Left ventricle myocardium superior (tissue), 1 donor: ENCODE measurements at regions not wholly inside any gene's neighbourhood (a gene's known extent, or its start where the extent isn't known, plus 50 kb on each side); places are given as distances from the start of the nearest gene placed in this dataset.
"Not testable (repeated sequence)": the region's sequence is repeated elsewhere in the genome, so short reads cannot be mapped to it uniquely, and the experiment has no call there.

Experiments
- ATAC-seq: fragments of 200-7000 bp; cut with Tn5 transposase; one replicate; pipeline ENCODE4 v1.9.1; 2020; ENCODE audit warnings: mild to moderate bottlenecking, moderate library complexity
- DNase-seq: peaks from one replicate; pipeline ENCODE4 v3.0.0-alpha.2; 2020
- intact Hi-C: fragments of 100-400 bp; cut with micrococcal nuclease; formaldehyde crosslinking; loops from one replicate; pipeline ENCODE4 v1.11.0; 2022
- donor health status: DM: no; HTN: yes; CAD: no; lungs with severe emphysema.

DNA sequence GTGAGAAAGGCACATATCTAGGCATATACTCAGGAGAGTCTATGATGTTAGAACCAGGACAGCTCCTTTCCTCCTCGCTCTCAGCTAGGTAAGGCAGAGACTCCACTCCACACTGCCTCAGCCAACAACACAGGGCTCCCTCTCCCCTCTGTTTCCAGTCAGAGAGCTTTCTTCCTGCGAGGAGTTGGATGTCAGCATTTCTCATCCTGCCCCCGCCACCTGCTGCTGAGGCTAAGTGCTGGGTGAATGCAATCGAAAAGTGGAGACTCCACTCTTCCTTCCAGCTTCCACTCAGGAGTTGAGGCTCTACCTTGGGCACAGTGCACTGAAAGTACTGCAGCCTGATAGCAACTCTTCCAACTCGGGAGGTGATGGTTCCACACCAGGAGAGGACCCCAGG is 177.2 kb upstream of the RAB6C start:
- no peak for ATAC-seq
- DNase-seq = no peak
- intact Hi-C loops = no loop called here

DNA sequence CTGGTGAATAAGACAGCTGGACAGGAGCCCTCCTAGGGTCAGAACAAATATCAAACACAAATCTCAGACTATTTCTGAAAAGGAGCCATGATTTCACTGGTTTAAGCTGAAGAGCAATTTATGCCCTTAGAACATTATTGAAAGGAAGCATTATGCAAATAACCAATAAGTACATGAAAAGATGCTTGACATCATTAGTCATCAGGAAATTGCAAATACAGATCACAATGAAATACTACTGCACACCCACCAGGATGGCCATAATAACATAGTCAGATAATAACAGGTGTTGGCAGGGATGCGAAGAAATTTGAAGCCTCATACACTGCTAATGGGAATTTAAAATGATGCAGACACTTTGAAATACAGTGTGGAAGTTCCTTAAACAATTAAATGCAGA is 176.4 kb upstream of the RAB6C start:
- no peak for DNase-seq
- intact Hi-C loops = no loop called here
- ATAC-seq = no peak

DNA sequence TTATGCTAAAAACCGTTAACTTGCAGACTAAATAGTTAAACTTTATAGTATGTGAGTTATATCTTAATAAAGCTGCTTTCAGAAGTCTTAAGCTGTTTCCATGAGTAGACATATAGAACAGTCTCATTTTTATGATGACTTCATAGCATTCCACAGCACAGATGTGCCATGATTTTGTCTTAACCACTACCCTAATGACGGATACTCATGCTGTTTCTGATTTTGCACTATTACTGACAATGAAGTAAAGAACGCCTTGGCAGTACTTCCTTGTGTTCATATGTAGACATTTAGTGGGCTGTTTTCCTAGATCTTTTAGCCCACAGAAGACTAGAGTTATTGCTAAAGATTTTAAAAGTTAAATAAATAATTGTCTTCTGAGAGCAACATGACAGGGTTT is 175.6 kb upstream of the RAB6C start:
- DNase-seq (no peak), ATAC-seq (no peak)
- intact Hi-C loops = no loop called here

DNA sequence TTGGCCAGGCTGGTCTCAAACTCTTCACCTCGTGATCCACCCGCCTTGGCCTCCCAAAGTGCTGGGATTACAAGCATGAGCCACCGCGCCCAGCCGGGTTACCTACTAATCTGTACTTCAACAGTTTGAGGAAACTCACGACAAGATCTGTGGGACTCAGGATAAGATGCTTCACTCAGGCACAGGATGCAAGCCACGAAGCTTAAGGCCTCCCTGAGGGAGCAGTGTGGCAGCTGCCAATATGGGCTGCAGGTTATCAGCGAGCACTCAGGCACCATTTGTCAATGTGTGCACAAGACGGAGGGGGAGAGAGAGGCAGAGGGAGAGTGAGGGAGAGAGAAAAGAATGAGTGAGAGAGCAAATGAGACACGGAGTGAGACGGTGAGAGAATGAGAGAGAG is 173.6 kb upstream of the RAB6C start:
- ATAC-seq (no peak), DNase-seq (no peak)
- intact Hi-C loops = no loop called here

DNA sequence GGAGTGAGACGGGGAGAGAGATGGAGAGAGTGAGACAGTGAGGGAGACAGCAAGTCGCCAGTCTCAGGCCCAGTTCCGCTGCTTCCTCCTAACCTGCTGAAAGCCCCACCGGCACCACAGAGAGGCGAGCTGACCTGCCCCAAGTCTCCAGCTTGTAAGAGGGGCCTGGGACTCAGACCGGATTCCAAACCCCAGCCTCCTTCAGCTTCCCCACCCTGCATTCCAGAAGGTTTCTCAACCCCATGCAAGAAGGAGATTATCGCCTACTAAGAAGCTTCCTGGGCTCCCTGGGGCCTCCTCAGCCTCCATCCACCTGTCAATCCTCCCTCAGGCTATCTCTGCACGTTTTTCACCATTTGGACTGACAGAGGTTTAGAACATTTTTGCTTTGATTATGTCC is 173.1 kb upstream of the RAB6C start:
- DNase-seq = no peak
- no peak for ATAC-seq

DNA sequence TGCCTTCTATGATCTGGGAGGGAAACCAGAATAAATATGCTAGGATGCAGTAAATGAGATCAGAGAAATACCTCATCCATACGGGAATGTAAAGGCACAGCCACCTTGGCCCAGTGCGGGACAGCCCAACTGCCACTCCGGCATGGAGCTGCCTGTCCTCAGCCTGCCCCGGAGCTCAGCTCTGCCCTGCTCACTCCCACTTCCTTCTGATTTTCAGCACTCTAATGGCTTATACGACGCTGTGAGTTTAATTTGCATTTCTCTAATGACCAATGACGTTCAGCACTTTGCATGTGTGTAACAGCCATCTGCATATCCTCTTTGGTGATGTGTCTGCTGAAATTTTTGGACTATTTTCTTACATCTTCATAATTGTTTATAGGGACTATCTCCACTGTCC is 172.5 kb upstream of the RAB6C start:
- ATAC-seq (no peak), DNase-seq (no peak)
- intact Hi-C loops = no loop called here

More for the DNA sequence above, 173.1 kb upstream of the RAB6C start:
- intact Hi-C loops = no loop called here

DNA sequence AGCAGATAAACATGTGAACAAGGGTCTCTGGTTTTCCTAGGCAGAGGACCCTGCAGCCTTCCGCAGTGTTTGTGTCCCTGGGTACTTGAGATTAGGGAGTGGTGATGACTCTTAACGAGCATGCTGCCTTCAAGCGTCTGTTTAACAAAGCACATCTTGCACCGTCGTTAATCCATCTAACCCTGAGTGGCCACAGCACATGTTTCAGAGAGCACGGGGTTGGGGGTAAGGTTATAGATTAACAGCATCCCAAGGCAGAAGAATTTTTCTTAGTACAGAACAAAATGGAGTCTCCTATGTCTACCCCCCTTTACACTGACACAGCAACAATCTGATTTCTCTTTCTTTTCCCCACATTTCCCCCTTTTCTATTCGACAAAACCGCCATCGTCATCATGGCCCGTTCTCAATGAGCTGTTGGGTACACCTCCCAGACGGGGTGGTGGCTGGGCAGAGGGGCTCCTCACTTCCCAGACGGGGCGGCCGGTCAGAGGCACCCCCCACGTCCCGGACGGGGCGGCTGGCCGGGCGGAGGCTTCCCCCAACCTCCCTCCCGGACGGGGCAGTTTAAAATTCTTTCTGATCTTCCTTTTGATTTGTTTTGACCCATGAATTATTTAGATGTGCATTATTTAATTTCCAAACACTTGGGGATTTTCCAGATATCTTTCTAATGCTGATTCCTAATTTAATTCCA is 171.7 kb upstream of the RAB6C start:
- intact Hi-C loops, DNase-seq, ATAC-seq: not testable (repeated sequence)

DNA sequence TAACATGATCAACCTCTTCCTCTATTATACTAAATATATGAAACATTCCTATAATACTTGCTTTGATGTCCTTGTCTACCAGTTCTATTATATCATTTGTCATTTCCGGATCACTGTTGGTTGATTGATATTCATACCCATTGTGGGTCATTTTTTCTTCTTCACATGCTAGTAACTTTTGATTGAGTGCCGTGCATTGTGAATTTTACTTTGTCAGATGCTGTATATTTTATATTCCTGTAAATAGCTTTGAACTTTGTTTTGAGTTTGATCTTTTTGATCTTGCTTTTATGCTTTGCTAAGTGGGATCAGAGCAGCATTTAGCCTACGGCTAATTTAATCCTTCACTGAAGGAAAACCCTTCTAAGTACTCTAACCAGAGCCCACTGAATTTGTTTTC is 168.9 kb upstream of the RAB6C start:
- ATAC-seq (no peak), DNase-seq (no peak)
- intact Hi-C loops = no loop called here

DNA sequence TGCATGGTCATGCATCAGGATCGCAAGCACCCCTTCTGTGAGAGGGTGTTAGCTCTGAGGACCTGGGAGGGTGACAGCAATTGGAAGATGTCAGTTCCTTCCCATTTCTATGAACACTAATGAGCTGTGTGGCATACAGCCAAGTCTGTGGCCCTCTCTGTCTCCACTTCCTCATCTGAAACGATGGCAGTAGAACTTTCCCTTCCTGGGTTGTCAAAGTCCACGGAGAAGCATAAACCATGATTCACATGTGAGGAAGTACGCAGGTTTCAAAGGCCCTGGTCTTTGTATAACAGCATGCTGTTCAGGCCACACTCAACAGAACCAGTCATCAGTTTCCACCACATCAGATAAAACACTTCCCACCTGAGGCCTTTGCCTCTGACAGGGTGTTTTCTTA is 167.4 kb upstream of the RAB6C start:
- ATAC-seq (peak; percentile 47), DNase-seq (no peak)
- intact Hi-C loops = no loop called here

DNA sequence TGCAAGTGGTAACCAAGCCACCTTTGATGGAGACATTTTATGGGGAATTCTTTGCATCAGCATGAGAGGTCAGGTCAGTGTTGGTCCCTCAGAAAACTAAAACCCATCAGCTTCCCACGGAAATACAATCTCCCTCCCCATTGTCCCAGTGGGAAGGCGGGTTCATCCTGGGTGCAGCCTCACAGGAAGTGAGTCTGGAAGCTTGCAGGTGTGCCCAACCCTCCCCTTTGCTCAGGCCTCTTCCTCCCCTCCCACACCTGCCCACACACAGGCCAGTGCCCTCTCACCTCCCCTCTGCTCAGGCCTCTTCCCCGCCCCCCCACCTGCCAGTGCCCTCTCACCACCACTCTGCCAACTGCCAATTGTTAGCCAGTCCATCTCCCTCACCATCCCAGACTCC is 166.8 kb upstream of the RAB6C start:
- no peak for DNase-seq
- intact Hi-C loops = no loop called here
- ATAC-seq = no peak

DNA sequence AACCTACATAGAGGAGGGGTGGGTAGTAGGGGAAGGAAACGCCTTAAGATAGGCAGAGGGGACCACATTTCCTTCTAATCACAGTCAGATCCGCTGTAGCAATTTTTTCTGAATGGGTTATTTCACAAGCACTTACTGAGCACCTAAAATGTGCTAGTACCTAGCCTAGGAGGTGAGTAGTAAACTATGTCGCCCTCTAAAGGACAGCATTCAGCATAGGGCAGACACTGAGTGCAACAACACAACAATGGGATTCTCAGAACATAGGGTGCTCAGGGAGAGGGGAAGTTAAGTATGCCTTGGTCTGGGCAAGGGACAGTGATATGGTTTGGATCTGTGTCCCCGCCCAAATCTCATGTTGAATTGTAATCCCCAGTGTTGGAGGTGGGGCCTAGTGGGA is 166.1 kb upstream of the RAB6C start:
- intact Hi-C loops = no loop called here
- no peak for DNase-seq
- no peak for ATAC-seq

DNA sequence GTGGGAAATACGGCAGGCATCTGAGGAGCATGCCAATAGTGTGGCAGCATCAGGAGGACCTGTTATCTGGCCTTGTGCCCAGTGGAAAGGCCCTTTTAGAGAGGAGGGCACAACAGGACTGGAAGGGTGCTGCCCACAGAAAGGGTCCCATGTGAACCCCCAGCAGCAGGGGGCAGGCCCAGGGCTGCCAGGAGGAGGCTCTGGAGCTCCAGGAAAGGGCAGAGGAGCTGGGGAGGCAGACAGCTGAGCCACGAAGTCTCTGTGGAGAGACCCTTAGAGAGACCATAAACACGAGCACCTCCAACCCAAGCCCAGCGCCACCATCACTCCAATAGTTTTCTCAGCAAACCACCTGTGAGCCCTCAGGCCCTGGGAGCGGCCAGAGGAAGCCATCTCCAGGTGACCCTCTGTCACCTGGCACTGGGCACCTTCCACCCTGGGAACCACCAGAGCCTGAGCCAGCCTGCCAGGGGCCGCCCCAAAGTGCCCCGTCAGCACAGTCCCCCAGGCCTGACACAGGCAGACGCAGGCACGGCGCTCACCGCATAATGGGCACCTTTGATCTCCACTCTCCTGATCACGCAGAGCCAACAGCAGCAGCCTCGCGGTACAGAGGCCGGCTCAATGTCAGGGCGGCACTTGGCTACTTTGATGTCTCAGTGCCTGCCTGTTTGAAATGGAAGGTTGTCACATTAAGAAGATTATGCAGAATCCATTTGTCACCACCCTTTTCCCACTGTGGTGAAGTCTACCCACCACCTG is 162.5 kb upstream of the RAB6C start:
- ATAC-seq = no peak
- intact Hi-C loops = no loop called here
- DNase-seq = no peak

DNA sequence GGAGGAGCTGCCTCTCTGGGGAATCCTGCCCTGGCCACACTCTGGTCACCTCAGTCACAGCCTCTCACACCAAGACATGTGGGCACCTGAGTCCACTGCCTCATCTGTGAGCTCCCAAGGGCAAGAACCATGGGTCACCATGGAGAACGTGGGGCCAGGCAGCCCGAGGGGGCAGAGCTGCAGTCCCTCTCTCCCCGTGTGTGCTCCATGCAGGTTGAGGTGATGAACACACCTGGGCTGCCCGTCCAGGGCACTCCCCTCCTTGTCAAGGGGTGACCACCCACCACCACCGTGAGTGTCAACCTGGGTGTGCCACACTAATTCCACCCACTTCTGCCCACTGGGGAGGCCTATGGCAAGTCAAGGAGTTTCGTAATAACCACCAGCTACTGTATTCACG is 159.6 kb upstream of the RAB6C start:
- intact Hi-C loops = no loop called here
- no peak for ATAC-seq
- DNase-seq = no peak

DNA sequence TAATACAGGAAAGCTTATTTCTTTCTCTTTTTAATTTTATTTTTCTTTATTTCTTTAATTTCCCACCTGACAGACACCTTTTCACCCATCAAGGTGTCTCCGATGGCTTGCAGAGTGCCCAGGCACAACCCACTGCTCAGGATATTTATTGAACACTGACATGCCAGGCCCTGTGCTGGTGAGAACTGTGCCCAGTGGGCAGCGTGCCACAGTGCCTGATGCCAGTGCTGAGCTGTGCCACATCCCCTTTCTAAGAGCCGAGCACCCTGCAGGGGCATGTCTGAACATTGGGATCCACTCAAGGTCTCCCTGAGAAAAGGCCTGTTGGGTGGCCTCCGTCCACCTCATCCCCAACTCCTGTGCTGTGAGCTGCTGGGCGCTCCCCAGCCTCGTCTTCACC is 158.6 kb upstream of the RAB6C start:
- DNase-seq (peak; percentile 76), ATAC-seq (peak; percentile 92)
- intact Hi-C loops = no loop called here

DNA sequence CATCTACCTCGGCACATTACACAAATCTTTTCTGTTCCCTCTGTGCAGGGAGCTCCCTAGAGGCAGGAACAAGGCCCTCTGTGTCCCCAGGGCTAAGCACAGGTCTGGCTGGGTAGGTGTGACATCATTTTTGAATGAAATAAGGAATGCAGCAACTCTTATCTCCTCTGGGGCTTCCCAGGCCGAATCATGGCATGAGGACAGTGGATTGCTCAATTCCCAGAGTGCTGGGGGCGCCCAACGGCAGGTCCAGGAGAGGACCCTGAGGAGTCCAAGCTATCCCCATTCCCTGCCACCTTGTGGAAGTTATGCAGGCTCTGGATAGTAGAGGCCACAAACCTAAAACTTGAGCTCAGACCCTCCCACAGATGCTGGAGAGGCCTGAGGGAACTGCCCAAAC is 158.0 kb upstream of the RAB6C start:
- no peak for DNase-seq
- ATAC-seq = no peak
- intact Hi-C loops = no loop called here

DNA sequence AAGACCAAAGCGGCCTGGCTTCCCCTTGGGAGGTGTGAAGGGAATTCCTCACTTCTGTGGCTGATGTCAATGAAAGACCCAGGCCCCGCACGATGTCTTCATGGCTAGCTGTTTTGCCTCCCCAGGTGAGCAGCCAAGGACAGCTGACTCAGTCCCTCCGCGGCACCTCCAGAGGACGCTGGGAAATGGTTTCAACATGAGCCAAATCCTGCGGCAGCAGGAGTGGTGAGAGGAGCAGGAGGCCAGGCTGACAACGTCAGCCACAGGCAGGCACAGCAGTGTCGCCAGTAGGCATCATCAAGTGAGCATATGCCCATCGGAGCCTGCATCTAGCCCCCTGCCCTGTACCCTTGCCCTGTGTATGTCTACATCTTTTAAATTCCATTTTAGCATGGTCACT is 156.4 kb upstream of the RAB6C start:
- DNase-seq (no peak), ATAC-seq (no peak)
- intact Hi-C loops = no loop called here

DNA sequence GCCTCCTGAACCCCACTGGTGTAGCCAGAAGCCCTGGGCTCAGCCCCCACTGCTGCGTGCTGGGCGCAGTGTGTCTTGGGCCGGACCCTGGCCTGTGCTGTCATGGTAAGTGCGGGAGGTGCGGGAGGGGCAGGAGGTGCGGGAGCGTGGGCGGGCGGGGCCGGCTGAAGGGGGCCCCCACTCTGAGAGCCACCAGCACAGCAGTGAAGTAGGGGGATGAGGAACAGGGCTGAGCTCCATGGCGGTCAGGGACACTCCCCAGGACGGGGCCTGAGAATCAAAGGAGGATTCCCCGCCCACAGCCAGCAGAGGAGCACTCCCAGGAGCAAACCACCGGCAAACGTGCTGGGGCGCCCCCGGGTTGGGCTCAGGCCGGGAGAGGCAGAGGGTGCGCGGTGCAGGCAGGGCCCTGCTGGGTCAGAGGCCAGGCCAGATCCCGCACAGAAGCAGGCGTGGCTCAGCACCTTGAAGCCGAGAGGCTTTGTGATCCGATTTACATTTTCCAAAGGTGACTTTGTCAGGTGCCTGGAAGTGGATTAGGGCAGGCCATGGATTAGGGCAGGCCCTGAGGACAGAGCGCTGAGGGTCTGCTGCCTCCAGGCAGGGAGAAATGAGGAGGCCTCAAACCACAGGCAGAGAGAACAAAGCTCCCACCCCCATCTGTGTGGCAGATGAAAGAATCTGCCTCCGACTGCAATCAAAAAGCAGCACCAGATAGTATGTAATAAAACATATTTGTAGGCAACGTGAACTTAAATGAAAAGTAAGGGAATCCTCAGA is 152.0 kb upstream of the RAB6C start:
- ATAC-seq = no peak

DNA sequence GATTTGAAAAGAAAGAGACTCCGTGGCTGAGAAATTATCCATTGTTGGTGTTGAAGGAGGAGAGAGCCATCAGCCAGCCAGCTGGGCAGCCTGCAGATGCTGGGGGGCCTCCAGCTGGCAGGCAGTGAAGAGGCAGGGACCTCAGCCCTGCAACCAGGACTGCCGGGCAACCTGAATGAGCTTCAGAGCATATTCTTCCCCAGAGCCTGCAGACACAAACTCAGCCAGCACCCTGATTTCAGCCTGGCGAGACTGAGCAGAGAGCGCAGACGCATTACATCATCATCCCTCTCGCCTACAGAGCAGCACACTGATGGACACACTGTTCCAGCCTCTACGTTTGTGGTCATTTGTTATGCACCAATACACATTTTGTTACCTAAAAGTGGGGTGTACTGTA is 150.7 kb upstream of the RAB6C start:
- intact Hi-C loops = no loop called here
- no peak for DNase-seq

More for the DNA sequence above, 152.0 kb upstream of the RAB6C start:
- intact Hi-C loops = no loop called here
- no peak for DNase-seq

DNA sequence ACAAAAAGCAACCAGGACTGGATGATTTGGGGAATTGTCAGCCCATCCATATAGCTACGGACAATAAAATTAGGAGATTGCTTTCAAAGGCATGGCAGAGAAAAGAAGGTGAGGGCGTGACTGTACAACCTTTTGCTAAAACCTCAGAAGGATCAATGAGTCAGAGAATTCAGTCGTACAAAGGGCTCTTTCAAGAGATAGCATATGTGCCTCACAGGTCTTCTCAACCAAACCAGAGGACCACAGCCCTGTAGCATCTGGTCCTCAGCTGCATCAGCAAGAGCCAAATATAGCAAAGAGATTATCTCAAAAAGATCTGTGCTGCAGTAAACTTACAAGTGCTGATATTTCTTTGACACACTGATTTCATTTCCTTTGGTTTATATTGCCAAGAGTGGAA is 149.9 kb upstream of the RAB6C start:
- intact Hi-C loops = no loop called here
- DNase-seq = no peak
- no peak for ATAC-seq

More for the DNA sequence above, 150.7 kb upstream of the RAB6C start:
- no peak for ATAC-seq

DNA sequence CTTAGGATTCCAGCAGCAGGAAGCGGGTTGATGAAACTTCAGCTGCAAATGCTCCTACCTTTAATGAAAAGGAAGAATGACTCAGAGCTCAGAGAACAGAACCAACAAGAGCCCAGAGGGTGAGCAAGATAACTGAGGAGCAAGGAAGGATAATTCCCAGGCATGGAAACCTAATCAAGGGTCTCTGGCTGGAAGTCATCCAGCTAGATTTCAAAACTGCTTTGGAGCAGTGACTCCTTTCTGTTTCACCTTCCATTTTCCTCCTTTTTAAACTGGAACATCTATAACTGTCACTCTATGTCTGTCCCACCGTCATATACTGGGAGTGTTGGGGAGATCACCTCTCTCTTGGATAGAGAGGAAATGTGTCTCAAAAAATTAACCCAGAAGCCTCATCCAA is 148.4 kb upstream of the RAB6C start:
- ATAC-seq (no peak), DNase-seq (no peak)
- intact Hi-C loops = no loop called here
